ENCODE measurements at regions not wholly inside any gene's neighbourhood (a gene's known extent, or its start where the extent isn't known, plus 50 kb on each side); places are given as distances from the start of the nearest gene placed in this dataset.
"Not testable (repeated sequence)": the region's sequence is repeated elsewhere in the genome, so short reads cannot be mapped to it uniquely, and the experiment has no call there.

- DNase-seq, result no peak
These were observed 2102.1 kb upstream of the RAG2 start for GRCh38 chr11:38700111-38700510.

DNA sequence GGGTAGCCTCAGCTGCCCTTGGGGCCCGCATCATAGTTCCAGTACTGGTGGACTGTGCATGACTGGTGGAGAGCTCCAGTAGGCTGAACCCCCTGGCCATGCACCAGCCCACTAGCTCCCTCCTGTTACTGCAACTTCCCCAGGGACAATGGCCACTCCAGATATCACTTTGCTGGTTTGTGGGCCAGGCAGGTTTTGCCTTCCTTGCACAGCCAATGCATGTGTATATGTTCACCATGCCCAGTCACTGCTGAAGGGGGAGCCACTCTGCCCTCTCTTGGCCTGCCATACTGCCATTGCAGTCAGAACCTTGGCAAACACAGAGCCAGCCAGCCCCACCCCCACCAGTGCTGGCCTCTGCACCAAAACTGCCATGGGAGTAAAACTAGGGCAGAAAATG lies 2095.3 kb upstream of the RAG2 start:
- no peak for DNase-seq

DNA sequence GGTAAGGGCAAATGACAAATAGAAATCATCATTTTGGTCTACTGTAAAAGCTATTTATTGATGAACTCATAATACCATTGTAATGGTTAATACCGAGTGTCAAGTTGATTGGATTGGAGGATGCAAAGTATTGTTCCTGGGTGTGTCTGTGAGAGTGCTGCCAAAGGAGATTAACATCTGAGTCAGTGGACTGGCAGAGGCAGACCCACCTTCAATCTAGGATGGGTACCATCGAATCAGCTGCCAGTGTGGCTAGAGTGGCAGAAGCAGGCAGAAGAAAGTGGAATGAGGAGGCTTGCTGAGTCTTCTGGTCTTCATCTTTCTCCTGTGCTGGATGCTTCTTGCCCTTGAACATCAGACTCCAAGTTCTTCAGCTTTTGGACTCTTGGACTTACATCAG lies 2092.2 kb upstream of the RAG2 start:
- DNase-seq, result not testable (repeated sequence)

DNA sequence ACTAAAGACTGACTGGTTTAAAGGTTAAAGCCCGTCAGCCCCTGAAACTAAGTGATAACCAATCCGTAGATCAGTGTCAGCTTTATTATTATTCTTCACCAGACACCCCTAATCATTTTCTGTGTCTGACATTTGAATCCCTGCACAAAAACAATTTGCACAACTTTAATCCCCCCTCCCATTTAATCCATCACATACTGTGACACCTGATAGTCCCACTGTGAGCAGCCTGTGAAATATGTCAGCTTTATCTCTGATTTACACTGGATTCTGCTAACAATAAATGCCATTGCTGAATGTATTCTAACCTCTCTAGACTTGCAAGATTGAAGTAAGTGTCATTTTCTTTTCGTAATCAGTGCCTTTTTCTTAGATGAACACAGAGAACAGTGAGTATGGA lies 2089.0 kb upstream of the RAG2 start:
- no peak for DNase-seq

DNA sequence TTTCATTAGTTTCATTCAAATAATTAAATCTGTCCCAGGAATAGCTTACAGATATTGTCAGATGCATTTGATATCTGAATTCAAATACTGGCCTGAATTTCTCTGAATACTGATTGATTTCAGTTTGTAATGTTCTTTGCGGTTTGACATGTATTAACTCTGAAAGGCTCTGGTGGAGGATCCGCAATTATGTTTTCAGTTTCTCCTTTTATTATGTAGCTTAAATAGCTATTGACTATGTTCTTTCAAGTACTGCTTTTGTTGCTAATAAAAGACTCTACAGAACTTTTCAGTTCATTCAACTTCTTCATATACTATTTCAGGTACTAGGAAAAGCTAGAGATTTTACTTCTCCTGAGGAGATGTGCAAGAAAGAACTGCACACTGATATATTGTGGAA lies 2085.4 kb upstream of the RAG2 start:
- DNase-seq, result no peak

- no peak for DNase-seq
These were observed 2082.7 kb upstream of the RAG2 start for GRCh38 chr11:38680746-38681145.

DNA sequence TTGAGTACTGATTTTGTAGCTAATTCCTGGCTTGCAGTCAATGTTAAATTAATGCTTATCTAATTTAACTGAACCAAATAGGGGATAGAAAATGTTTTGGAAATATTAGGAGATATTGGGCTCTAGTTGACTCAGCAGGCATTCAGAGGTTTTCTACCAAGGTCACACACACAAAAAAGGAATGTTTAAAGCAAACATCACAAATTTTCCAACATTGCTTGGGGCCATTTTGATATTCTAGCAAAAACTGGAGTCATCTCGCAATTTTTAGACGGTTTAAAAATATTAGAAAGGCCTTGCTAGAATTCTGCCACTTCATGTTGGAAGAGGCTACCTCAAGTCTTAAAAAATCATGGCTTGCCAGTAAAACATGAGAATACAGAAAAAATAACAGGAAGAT lies 2082.1 kb upstream of the RAG2 start:
- no peak for DNase-seq

GRCh38 chr11:38672445-38672844 lies 2074.4 kb upstream of the RAG2 start:
- no peak for DNase-seq

- DNase-seq, result no peak
These were observed 2069.3 kb upstream of the RAG2 start for GRCh38 chr11:38667359-38667758.

DNA sequence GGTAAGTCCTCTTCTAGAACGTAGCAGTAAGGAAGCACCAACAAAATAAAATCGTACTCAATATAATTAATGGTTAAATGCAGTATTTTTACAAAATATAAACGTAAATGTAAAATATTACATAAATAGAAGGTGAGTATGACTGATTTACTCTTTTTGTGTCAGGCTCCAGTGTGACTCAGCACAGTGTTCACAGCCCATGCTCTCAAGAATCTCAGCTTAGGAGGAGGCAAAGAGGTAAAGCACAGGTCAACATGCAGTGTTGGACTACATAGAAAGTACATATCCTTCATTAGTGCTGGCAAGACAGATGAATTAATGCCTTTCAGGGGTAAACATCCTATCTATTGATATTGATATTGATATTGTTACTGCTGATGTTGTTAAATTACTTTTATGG lies 2050.6 kb upstream of the RAG2 start:
- DNase-seq, result no peak

GRCh38 chr11:38646382-38646781 lies 2048.3 kb upstream of the RAG2 start:
- DNase-seq, result no peak

DNA sequence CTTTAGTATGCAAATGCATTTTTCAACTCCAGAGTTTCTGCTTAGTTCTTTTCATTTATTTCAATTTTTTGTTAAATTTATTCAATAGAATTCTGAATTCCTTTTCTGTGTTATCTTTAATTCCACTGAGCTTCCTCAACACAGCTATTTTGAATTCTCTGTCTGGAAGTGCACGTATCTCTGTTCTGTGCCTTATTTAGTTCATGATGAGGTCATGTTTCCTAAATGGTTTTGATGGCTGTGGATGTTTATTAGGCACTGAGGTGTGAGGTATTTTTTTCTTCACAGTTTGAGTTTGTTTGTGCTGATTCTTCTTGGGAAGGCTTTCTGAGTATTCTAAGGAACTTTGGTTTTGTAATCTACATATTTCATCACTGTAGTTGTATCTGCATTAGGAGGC lies 2042.8 kb upstream of the RAG2 start:
- DNase-seq, result no peak

GRCh38 chr11:38612701-38613100 lies 2014.7 kb upstream of the RAG2 start:
- no peak for DNase-seq

GRCh38 chr11:38601371-38601770 lies 2003.3 kb upstream of the RAG2 start:
- not testable (repeated sequence) for DNase-seq

DNA sequence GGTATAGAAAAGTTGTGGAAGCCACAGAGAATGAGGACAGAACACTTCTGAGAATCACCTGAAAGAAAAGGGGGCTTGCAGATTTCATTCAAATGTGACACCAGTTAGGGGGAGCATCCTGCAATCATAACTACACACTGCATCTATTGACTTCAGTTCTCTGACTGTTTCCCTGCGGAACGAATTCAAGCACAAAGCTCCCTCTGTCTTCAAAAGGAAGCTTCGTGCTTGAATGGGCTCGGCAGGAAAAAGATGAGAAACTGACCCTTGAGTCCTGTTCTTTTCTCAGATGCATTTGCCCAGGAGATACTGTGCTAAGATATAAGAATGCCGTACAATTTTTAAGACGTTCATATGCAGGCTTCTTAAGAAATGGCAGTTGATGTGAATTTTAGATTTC lies 2000.4 kb upstream of the RAG2 start:
- no peak for DNase-seq

DNA sequence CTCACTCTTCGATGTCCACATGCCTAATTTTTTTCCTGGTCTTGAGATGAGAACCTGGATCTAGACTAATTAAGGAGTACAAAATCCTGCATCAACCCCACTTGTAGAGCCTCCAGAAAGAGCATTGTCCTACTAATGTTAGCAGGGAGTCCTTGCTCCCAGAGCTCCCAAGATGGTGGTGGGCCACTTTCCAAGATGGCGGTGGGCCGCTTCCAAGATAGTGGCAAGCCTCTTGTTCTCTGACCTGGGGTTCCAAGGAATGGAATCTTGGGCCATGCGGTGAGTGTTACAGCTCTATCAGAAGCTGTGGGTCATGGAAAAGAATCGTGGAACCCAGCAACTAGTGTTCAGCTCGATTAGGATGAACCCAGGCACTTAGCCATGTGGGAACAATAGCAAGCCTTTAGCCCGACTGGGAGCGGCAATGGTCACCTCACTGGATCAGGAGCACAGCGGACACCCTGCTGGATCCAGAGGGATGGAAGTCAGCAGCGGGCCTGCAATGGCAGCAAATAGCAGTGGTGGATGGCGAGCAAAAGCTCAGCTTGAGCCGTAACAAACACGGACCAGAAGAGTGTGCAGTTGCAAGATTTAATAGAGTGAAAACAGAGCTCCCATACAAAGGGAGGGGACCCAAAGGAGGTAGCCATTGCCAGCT lies 1997.5 kb upstream of the RAG2 start:
- DNase-seq, result not testable (repeated sequence)

- DNase-seq, result no peak
These were observed 1996.9 kb upstream of the RAG2 start for GRCh38 chr11:38594895-38595294.

DNA sequence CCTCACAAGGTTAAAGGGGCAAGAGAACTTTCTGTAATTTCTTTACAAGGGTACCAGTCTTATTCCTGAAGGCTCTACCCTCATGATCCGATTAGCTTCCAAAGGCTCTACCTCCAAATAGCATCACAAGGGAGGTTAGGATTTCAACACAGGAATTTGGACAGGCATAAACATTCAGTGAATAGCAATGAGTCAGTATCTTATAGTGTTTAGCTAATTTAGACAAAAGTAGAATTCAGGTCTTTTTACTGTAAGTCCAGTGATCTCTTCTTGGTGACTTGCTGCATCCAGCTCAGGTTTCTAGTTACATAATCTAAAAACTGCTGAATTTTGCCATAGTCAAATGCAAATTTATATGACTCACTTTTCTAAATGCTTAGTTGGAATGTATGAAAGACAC lies 1995.6 kb upstream of the RAG2 start:
- DNase-seq, result no peak

GRCh38 chr11:38582756-38583155 lies 1984.7 kb upstream of the RAG2 start:
- no peak for DNase-seq

- DNase-seq, result no peak
These were observed 1984.1 kb upstream of the RAG2 start for GRCh38 chr11:38582151-38582550.

GRCh38 chr11:38577769-38578168 lies 1979.7 kb upstream of the RAG2 start:
- no peak for DNase-seq

DNA sequence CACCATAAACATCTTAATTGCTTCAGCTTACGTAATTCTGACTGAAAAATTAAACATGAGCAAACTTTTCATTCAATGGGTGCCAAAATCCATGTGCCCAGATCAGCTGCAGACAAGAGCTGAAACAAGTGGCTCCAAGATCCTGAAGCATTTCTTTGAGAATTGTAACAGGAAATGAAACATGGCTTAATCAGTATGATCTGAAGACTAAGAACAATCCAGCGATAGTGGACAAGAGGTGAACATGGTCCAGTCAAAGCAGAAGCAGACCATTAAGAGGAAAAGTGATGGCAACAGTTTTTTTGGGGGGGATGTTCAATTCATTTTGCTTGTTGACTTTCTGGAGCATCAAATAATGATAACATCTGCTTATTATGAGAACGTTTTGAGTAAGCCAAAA lies 1964.5 kb upstream of the RAG2 start:
- no peak for DNase-seq

GRCh38 chr11:38553148-38553547 lies 1955.1 kb upstream of the RAG2 start:
- peak; percentile 66 for DNase-seq

DNA sequence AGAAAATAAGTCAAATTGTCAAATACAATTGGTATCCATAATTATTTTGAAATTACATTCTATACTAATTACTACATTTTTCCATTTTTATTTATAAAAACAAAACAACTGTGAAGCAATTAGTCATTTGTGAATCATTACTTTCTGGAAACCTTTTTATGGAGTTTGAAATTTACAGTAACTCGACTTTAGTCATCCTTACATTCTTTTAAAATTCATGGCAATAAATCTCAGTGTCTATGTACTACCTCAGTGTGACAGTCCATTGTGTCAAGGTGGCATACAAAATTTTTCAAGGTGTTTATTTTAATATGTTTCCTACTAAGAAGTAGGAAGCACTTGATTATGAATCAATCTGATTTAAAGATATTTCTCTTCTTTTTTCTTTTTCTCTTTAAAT lies 1949.4 kb upstream of the RAG2 start:
- no peak for DNase-seq

DNA sequence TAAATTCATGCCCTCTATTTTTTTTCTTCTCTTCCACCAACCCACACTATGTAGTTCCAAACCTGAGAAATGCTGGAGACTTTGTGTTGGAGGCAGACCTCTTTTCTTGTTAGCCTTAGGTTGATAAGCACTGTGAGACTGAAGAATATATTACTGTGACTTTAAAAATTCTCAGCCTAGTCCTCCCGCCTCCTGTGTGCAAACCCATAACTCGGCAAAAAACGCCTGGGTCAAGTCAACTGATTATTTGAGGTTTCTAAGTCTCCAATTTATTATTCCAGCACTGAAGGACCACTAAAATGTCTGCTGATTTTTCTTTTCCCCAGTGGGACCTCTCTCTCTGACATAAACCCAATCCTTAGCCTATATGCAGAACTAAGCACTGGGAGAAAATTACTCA lies 1946.0 kb upstream of the RAG2 start:
- DNase-seq, result no peak

DNA sequence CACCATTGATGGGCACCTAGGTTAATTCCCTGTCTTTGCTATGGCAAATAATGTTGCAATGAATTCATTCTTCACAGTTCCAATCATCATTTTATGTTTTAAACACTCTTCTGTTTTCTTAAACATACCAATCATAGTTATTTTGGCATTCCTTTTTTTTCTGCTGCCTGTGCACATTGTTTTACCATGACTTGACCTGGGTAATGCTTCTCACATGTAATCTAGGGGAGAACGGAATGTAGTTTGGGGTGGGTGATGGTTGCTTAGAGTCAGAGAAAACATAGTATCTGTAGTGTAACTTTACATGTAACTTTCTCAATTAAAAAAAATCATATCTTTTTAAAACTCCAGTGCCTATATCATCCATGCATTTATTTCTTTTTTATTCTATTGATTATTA lies 1945.3 kb upstream of the RAG2 start:
- no peak for DNase-seq
